NOMO-1 (cell line): ENCODE measurements at regions not wholly inside any gene's neighbourhood (a gene's known extent, or its start where the extent isn't known, plus 50 kb on each side); places are given as distances from the start of the nearest gene placed in this dataset.
"Not testable (repeated sequence)": the region's sequence is repeated elsewhere in the genome, so short reads cannot be mapped to it uniquely, and the experiment has no call there.

Experiments
- DNase-seq, 2 experiments: peaks; one replicate each; lab custom pipeline; 2025; ENCODE audit not compliant: unreplicated experiment in 2 of 2; lab: John Stamatoyannopoulos, UW

- DNase-seq: no peak
Measured at GRCh38 chr3:6066397-6066796, 794.5 kb upstream of the GRM7 start.

DNA sequence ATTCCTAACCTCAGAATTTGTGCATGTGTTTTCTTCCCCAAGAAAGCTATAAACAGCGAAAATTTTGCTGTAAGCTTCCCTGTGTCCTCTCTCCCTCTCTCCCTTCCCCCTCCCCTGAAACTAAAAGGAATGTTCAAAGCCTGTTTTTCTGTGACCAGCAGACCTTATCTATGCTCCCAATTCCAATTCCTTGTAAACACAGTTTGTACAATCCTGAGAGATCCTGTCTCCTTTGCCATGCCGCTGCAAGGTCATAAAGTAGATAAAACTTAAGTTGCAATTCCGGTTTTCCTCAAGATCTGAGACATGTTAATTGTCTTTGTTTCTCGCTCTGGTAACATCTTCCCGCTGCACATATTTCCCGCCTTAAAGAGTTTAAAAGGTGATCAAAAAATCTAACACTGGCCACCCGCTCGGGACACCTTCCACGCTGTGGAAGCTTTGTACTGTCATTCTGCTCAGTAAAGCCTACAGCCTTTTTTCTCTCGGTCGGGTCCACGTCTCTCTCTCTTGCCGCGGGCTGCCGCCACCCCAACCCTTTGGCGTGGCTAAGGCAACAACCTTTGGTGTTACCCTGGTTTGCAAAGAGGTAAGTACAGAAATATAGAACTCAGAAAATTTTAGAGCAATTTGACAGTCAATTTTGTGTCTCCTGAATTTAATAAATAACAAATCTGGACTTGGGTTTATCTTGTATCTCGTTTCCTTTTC lies 793.9 kb upstream of the GRM7 start:
- not testable (repeated sequence) for DNase-seq

DNA sequence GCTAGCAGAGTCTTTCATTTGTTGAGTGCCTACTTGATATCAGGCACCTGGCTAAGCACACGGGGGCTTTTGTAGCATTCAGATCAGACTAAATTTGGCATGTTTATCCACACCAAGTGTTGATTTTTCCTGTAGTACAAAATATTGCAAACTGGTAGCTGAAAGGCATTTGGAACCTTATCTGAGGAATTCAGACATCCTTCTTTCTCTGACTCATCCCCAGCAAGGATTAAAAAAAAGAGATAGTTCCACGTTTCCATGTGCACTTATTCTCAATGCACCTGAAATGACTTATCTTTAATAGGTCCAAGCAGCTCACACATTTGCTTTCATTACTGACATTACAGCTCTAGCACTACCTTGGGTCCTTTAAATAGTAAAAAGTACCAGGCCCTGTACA lies 786.0 kb upstream of the GRM7 start:
- DNase-seq: no peak

- DNase-seq: no peak
Measured at GRCh38 chr3:6078436-6078835, 782.5 kb upstream of the GRM7 start.

GRCh38 chr3:6079011-6079410 lies 781.9 kb upstream of the GRM7 start:
- no peak for DNase-seq

DNA sequence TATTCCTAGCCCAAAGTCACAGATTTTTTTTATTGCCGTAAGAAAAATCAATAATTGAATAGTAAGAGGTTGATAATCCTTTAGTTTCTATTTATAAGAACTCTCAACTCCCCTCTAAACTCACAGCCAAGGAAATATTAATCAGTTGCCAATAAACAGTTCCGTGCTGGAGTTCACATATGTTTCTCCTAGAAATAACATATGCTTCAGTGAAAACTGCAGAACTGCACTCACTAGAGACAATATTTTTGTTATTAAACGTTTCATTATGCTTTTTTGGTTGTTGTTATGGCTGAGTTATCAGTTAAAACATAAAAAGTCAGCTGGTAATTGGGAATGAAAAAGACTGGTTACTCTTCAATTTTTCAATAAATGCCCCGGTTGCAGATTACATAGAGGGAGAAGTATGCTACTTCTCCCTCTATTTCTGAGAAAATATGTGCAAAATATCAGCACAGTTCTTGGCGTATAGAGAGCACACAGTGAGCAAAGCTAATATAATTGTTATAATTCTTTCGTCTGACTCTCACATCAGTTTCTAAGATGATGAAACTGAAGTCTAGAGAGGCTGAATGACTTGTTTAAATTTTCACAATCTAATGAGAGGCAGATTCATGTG lies 781.2 kb upstream of the GRM7 start:
- DNase-seq: no peak

DNA sequence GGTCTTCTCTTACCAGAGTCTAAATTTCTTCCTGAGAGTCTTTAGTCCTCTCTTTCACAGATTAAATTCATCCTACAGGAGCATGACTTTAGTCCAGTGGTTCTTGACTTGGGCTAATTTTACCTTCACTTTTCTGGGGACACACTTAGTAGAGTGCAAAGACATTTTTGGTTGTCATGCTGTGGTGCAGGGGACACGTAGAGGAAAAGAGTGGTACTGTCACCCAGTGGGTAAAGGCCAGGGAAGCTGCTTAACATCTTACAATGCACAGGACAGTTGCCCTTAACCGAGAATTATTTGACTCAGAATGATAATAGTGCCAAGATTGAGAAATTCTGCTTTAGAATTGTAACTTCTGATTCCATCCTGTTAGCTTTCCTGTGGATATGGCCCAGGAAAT lies 772.5 kb upstream of the GRM7 start:
- DNase-seq: no peak

DNA sequence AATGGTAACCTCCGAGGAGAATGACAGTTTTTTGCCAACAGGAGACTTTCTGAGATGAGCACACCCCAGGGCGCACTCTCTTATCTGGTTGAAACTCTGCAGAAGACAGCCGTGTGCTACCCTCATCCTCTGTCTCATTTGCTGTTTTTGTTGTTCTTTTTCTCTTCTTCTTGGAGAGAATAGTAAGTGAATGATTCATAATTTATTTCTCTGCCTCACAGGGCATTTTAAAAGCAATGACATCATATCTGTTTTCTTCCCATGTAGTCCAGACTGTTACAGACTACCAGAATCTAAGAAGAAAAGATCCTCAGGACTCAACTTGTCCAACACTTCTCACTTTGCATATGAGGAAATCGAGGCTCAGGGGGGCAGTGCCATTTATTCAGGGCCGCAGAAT lies 771.1 kb upstream of the GRM7 start:
- DNase-seq: no peak

- DNase-seq: no peak
Measured at GRCh38 chr3:6091262-6091661, 769.7 kb upstream of the GRM7 start.

DNA sequence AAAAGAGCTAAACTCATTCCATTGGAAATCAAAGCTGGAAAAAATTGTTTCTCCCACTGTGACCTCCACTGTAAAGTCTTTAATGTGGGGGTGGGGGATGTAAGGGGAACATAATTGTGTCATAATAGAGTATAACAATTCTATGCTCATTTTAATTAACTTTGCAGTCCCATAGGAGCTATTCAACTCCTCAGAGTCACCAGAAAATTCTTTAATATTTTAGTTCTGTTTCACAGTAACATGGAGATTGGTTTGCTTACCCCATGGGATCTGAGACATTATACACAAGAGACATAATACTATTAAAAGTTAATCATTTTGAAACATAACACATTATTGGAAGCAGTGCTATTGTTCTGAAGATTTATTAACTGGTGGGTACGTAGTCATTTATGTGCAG lies 765.9 kb upstream of the GRM7 start:
- no peak for DNase-seq

- no peak for DNase-seq
Measured at GRCh38 chr3:6097021-6097420, 763.9 kb upstream of the GRM7 start.

DNA sequence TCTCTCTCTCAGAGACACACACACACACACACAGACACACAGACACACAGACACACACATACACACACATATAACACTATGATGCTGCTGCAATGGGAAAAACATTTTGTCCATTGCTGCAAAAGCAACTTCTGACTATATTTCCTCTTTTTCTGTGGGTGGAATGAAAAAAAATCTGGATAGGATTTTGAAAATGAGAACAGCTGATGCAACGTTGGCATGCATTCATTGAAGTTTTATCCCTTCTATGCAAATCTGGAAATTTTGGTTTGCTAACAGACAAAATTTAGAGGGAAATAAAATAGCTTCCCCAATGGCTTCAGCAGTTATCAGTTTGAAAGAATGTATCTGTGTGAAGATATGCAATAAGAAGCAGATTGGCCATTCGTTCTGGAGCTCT lies 763.4 kb upstream of the GRM7 start:
- DNase-seq: no peak

GRCh38 chr3:6098516-6099157 lies 762.3 kb upstream of the GRM7 start:
- DNase-seq: no peak

DNA sequence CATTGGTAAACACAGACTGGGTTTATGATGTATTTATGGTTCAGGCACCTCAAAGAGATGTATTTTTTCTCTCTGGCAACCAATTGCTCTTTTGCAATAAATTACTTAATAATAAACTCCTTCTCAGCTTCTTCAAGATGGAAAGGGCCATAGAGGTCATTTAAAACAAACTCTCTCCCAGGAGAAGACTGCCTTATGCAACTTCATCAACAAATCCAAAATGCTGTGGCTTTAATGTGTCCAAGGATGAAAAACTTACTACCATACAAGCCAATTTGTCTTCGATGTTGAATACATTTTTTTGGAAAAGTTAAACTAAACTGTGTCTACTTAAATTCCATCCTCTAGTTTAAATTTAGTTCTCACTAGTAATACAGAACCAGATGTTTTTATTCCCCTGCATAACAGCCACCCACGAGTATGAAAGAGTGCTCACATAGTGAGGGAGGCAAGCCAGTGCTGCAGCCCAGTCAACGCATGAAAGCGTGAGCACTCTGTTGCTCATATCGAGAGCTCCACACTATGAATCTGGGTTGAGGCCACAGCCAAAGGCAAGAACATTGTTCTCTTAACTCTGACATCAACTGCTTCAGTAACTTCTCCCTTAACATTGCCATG lies 761.3 kb upstream of the GRM7 start:
- no peak for DNase-seq

DNA sequence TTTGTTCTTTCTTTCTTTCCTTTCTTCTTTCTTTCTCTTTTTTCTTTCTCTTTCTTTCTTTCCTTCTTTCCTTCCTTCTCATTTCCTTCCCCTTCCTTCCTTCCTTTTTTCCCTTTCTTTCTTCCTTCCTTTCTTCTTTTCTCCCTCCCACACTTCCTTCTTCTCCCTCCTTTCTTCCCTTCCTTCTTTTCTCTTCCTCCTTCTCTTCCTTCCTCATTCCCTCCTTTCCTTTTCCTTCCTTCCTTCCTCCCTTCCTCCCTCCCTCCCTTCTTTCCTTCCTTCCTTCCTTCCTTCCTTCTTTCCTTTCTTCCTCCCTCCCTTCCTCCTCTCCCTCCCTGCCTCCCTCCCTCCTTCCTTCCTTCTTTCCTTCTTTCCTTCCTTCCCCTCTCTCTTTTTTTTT lies 755.7 kb upstream of the GRM7 start:
- DNase-seq: no peak

GRCh38 chr3:6108957-6109356 lies 752.0 kb upstream of the GRM7 start:
- no peak for DNase-seq

DNA sequence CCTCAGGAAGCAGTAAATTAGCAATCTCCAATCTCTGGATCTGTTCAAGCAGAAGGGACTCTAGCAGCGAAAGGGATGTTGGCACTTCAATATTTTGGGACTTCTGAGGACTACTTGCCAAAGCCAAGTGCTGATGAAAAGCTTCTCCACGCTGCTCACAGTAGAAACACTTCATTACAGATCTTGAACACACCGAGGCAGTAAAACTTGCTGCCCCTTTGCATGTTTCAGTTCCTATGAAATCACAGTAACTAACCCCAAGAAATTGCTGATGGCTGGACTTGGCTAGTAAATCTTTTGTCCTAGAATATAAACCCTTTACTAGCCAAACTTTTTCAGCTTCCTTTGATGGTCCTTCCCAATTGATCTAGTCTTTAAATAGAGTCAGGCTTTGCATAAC lies 750.5 kb upstream of the GRM7 start:
- no peak for DNase-seq

- no peak for DNase-seq
Measured at GRCh38 chr3:6112546-6112945, 748.4 kb upstream of the GRM7 start.

DNA sequence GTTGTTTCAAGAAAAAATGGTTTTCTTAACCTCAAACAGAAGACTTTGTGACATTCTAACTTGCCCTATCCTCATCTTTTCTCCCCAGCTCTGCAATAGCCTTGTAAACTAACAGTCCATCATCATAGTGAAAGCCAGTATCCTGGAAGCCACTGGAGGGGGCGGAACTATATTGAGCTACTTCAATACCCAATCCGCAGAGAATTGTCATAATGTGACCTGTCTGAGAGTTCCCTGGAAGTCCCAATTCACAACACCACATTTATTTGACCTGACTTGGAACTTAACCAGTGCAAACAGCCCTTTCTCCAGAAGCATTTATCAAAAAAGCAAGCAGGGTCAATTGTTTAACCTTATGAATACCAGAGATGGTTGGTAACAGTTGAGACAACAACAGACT lies 747.6 kb upstream of the GRM7 start:
- no peak for DNase-seq

GRCh38 chr3:6119367-6119766 lies 741.5 kb upstream of the GRM7 start:
- no peak for DNase-seq

- DNase-seq: no peak
Measured at GRCh38 chr3:6120786-6121185, 740.1 kb upstream of the GRM7 start.

- no peak for DNase-seq
Measured at GRCh38 chr3:6124875-6125274, 736.0 kb upstream of the GRM7 start.
